Pons (tissue), 1 donor: ENCODE measurements at regions not wholly inside any gene's neighbourhood (a gene's known extent, or its start where the extent isn't known, plus 50 kb on each side); places are given as distances from the start of the nearest gene placed in this dataset.
"Not testable (repeated sequence)": the region's sequence is repeated elsewhere in the genome, so short reads cannot be mapped to it uniquely, and the experiment has no call there.

Source experiments
- DNase-seq: peaks from one replicate; pipeline ENCODE4 v3.0.0-alpha.2; 2016; ENCODE audit warnings: low spot score

DNA sequence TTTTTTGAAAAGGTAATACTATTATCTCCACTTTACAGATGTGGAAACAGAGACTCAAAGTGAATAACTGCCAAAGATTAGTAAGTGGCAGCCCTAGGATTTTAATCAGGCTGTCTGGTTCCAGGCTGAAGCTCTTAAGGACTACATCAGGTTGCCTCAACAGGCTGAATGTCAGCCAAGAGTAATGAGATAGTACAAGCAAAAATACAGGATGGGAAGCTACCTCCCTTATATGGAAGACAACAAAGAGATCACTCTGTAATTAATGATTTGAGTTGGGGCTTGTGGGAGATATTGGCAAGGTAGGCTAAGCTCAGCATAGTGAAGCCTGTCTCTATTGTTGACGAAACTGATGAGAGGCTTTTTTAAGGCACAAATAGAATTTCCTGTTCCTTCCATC, 323.1 kb downstream of the KCNJ3 start:
- no peak for DNase-seq

DNA sequence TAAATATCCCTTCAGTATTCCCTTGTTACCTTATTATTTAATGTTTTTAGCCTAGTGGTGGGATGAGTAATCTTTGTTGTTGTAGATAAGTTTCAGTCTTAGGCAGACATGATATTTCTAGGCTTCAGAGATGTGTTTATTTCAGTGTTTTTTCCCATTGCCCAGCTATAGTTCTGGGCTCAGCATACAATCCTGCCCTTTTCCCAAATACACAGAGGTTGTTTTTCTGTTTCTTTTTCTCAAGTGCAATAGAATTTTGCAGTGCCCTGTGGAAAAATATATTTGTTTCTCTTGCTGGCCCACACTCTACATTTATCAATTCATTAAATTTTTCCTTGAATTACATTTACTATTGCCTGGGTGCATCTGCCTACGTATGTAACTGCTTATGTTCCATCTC, 321.8 kb downstream of the KCNJ3 start:
- no peak for DNase-seq

GRCh38 chr2:155010925-155011324, 312.4 kb downstream of the KCNJ3 start:
- DNase-seq, result no peak

DNA sequence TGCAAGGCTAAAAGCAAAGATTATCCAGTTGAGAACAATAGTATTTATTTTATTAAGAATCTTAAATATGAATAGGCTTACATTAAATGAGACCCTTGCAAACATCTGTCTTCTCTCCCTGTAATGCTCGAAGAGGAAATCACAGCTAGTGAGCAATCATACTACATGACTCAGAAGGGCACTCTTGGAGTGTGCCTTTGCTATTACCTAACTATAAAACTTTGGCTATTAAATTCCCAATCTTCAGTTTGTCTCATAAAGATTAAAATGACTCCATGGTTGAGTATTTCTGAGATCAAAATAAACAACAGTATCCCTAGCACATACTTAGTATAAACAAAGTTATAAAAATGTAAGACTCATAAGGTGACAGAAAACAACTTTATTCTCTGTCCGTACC, 296.9 kb downstream of the KCNJ3 start:
- DNase-seq, result no peak

GRCh38 chr2:154992826-154993225, 294.3 kb downstream of the KCNJ3 start:
- DNase-seq, result peak; percentile 14

DNA sequence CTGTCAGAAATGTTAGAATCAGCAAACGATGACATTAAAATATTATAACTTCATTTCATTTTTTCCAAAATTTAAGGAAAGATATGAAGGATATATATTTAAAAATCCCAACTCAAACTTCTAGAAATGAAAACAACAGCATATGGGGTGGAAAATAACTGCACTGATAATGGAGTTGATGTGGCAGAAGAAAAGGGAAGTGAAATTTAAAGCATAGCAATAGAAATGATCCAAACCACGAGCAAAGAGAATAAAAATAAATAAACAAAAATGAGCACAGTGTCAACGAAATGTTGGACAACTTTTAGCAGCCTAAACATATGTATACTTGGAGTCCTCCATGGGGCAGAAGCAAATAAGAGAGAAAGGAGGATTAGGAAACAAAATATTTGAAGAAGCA, 280.2 kb downstream of the KCNJ3 start:
- no peak for DNase-seq

- DNase-seq, result no peak
Measured at GRCh38 chr2:154978244-154978643, 279.7 kb downstream of the KCNJ3 start.

DNA sequence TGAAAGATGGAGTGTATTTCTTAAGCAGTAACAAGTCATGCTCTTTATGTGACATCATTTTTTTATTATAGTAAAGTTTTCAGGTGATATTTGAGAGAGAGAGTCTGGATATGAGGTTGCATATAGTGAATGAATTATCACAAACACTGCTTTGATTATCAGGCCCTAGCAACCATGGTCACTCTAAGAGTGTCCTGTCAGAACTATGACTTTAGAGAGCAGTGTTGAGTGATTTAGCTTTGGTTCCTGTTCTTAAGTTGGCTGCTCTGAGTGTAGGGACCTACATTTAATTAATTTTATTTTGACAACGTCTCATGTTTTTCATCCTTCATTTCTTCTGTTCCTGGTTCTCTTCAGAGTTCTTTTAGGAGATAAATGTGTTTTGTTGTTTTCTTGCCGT, 275.5 kb downstream of the KCNJ3 start:
- no peak for DNase-seq

- peak; percentile 11 for DNase-seq
Measured at GRCh38 chr2:154963511-154963910, 265.0 kb downstream of the KCNJ3 start.

DNA sequence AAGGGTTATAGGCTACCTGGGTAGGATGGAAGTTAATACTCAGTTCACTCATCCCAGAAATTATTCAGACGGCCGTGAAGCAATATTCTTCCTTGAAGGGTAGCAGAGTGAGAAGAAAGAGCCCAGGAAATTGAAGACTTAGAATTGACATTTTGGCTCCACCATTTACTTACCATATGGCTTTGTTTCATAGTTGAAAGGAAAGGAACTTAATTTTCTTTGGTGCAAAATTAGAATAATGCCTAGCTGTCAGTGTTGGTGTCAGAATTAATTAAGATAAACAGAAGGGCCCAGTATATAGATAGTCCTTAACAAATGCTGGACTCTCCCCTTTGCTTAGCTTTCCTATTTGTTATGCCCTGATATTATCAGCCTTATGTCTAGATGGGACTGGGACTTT, 263.2 kb downstream of the KCNJ3 start:
- DNase-seq, result no peak

DNA sequence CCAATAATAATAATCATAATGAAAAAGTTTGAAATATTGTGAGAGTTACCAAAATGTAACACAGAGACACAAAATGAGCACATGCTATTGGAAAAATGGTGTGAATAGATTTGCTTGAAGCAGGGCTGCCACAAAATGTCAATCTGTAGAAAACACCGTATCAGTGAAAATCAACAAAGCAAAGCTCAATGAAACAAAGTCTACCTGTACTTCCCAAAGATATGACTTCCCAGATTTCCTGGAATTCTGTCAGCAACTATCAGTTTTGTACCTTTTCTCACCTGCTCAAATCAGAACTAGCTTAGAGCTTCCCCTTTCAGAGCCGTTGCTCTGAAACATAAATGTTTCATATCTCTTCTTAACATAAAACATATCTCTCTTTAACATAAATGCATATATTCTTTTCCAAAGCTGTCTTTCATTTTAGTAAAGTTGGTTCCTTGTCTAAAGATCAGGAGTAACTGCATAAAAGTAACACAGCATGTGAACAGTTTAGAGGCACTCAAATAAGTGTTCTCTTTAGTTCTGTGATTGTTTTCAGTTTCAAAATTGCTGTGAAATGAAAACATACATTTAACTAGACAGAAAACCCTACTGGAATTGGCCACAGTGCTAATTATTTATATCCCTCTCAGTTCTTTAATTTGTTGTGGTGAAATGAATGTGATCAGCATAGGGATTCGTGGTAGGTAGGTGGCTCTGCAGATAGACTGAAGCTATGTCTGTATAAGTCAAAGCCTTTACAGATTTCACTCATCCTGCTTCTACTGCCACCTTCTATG, 262.5 kb downstream of the KCNJ3 start:
- no peak for DNase-seq

GRCh38 chr2:154952346-154952980, 254.0 kb downstream of the KCNJ3 start:
- no peak for DNase-seq

DNA sequence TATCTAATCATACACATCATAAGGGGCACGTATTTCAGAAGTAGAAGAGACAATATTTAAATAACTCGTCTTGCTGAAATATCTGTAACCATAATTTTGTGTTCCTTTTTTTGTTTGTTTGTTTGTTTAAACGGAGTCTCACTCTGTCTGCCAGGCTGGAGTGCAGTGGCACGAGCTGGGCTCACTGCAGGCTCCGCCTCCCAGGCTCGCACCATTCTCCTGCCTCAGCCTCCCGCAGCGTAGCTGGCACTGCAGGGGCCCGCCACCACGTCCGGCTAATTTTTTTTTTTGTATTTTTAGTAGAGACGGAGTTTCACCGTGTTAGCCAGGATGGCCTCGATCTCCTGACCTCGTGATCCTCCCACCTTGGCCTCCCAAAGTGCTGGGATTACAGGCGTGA, 248.9 kb downstream of the KCNJ3 start:
- DNase-seq, result not testable (repeated sequence)

DNA sequence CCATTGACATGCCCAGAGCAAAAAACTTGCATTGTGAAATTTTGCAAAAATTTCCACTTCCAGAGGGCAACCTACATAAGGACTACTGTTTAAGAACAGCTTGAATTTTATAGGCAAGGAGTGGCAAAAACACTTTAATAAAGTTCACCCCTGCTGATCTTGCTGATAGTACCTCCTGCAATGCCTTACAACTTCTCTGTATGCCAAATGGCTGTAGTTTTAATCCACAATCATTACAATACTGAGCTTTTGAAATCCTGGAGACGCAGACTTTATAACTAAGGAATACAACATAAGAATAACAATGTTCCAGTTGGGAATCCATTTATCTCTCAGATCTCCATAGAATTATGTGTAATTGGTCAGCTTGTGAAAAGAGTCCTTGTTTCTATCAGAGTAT, 247.5 kb downstream of the KCNJ3 start:
- no peak for DNase-seq

DNA sequence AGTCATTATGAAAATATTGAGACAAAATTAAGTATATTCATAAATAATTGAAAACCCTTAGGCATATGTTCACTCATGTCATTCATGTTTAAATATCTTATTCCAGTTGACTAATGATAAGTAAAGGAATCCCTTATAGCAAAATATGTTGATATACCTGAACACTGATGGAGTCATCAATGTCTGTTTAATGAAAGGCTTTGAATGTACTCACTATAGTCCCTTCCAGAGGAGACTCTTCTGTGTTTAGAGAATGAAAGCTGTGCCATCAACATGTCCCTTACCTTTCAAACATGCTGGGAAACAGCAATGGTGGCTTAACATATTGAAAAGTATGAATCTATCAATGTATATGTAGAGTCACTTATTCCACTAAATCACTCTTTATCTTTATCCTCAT, 242.9 kb downstream of the KCNJ3 start:
- DNase-seq, result no peak

GRCh38 chr2:154934213-154934612, 235.7 kb downstream of the KCNJ3 start:
- DNase-seq, result no peak

DNA sequence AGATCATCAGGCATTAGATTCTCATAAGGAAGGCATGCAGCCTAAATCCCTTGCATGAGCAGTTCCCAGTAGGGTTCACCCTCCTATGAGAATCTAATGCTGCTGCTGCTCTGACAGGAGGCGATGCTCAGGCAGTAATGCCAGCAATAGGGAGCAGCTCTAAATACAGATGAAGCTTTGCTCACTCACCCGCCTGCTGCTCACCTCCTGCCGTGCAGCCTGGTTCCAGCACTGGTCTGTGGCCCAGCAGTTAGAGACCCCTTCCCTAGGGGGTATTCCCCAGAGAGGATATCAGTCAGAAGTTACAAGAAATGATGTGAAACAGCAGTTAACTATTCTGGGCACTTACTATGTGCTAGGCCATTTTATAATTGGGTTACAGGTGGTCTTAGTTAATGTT, 226.0 kb downstream of the KCNJ3 start:
- no peak for DNase-seq

GRCh38 chr2:154914561-154914960, 216.1 kb downstream of the KCNJ3 start:
- no peak for DNase-seq

DNA sequence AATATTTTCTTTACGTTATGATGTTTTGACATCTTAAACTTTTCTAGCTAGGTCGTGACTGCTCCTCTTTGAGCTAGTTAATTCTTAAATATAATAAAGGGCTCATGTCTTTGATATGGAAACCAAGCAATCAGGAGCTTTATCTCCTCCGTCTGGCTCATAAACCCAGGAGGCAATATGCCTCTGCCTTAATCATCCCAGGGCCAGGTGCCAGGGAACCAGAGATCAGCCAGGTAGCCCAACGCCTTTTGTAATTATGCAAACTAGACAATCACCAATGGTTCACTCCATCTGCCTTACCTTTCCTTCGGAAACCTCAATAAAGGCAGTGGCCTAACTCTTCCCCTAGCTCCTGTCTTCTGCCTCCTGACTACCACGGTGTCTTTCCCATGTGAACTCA, 213.7 kb downstream of the KCNJ3 start:
- no peak for DNase-seq

GRCh38 chr2:154911729-154912128, 213.2 kb downstream of the KCNJ3 start:
- DNase-seq, result no peak

GRCh38 chr2:154910701-154911100, 212.2 kb downstream of the KCNJ3 start:
- DNase-seq, result no peak

GRCh38 chr2:154908327-154908726, 209.8 kb downstream of the KCNJ3 start:
- DNase-seq, result no peak
